Epidermal melanocyte (primary cell): ENCODE measurements at regions not wholly inside any gene's neighbourhood (a gene's known extent, or its start where the extent isn't known, plus 50 kb on each side); places are given as distances from the start of the nearest gene placed in this dataset.
"Not testable (repeated sequence)": the region's sequence is repeated elsewhere in the genome, so short reads cannot be mapped to it uniquely, and the experiment has no call there.

Experiments used
- DNase-seq: peaks from one replicate; pipeline ENCODE4 v3.0.0; 2011; ENCODE audit warnings: low spot score; ENCODE audit not compliant: insufficient read length

GRCh38 chr13:79190932-79191331 is 215.1 kb downstream of the RBM26 start:
- no peak for DNase-seq

- DNase-seq: no peak
These were observed 218.0 kb downstream of the RBM26 start for GRCh38 chr13:79187917-79188690.

GRCh38 chr13:79185580-79185979 is 220.5 kb downstream of the RBM26 start:
- DNase-seq: no peak

GRCh38 chr13:79183231-79183630 is 222.8 kb downstream of the RBM26 start:
- DNase-seq: no peak

- not testable (repeated sequence) for DNase-seq
These were observed 232.4 kb downstream of the RBM26 start for GRCh38 chr13:79173691-79174090.

- not testable (repeated sequence) for DNase-seq
These were observed 233.1 kb downstream of the RBM26 start for GRCh38 chr13:79172924-79173323.

- no peak for DNase-seq
These were observed 234.7 kb downstream of the RBM26 start for GRCh38 chr13:79171141-79172061.

GRCh38 chr13:79160818-79161217 is 245.2 kb downstream of the RBM26 start:
- no peak for DNase-seq

GRCh38 chr13:79155883-79156282 is 250.2 kb downstream of the RBM26 start:
- no peak for DNase-seq

- no peak for DNase-seq
These were observed 256.8 kb downstream of the RBM26 start for GRCh38 chr13:79149210-79149609.

GRCh38 chr13:79141082-79141481 is 265.0 kb downstream of the RBM26 start:
- DNase-seq: no peak

GRCh38 chr13:79128158-79128557 is 277.9 kb downstream of the RBM26 start:
- no peak for DNase-seq

GRCh38 chr13:79126706-79127105 is 279.3 kb downstream of the RBM26 start:
- no peak for DNase-seq

GRCh38 chr13:79124183-79124582 is 281.9 kb downstream of the RBM26 start:
- no peak for DNase-seq

GRCh38 chr13:79121286-79121685 is 284.8 kb downstream of the RBM26 start:
- no peak for DNase-seq

- DNase-seq: no peak
These were observed 286.4 kb downstream of the RBM26 start for GRCh38 chr13:79119578-79120107.

GRCh38 chr13:79112016-79112415 is 294.0 kb downstream of the RBM26 start:
- DNase-seq: no peak

GRCh38 chr13:79108914-79109643 is 297.0 kb downstream of the RBM26 start:
- DNase-seq: no peak

GRCh38 chr13:79098596-79098995 is 307.5 kb downstream of the RBM26 start:
- DNase-seq: no peak

GRCh38 chr13:79097201-79097600 is 308.9 kb downstream of the RBM26 start:
- no peak for DNase-seq

GRCh38 chr13:79096099-79096498 is 310.0 kb downstream of the RBM26 start:
- no peak for DNase-seq
